H1 (cell line): ENCODE measurements at regions not wholly inside any gene's neighbourhood (a gene's known extent, or its start where the extent isn't known, plus 50 kb on each side); places are given as distances from the start of the nearest gene placed in this dataset.

Experiments used
- CTCF ChIA-PET: fragments of 300-600 bp; sonication (Branson Sonifier 250); formaldehyde crosslinking; loops from one replicate; lab custom pipeline; 2021; ENCODE audit not compliant: partially characterized antibody; lab: Charles Lee
- POLR2A ChIA-PET: fragments of 300-600 bp; sonication (Branson Sonifier 250); formaldehyde crosslinking; loops from one replicate; lab custom pipeline; 2021; ENCODE audit warnings: inconsistent platforms; ENCODE audit not compliant: partially characterized antibody; lab: Charles Lee
- DNase-seq, 2 experiments: peaks; one replicate each; pipeline versions ENCODE4 v3.0.0 to v3.0.0-alpha.2; 2010 to 2022; ENCODE audit warnings: low spot score in 2 of 2, low read depth in 1 of 2, mixed read lengths in 1 of 2
- FAIRE-seq: peaks from 2 replicates; lab custom pipeline; 2011; peaks lifted over from hg19 to GRCh38; lab: Jason Lieb, UNC
- H2AFZ ChIP-seq: 2 replicates; pipeline ENCODE4 v1.8.1; 2012; ENCODE audit warnings: low read length, inconsistent platforms
- H2AK5ac ChIP-seq: 2 replicates; pipeline ENCODE4 v1.6.1; 2013; ENCODE audit warnings: low read depth, low read length
- H2BK120ac ChIP-seq: replicated peaks from 2 replicates; pipeline ENCODE3; 2013; ENCODE audit warnings: low read depth, low read length, inconsistent platforms
- H2BK12ac ChIP-seq: 2 replicates; pipeline ENCODE4 v1.6.1; 2013; ENCODE audit warnings: low read depth, low read length
- H2BK15ac ChIP-seq: 2 replicates; pipeline ENCODE4 v1.6.1; 2013; ENCODE audit warnings: low read length
- H2BK20ac ChIP-seq: 2 replicates; pipeline ENCODE4 v1.6.1; 2013; ENCODE audit warnings: low read length
- H2BK5ac ChIP-seq: 2 replicates; pipeline ENCODE4 v1.6.1; 2013; ENCODE audit warnings: low read depth, low read length
- H3K14ac ChIP-seq: 2 replicates; pipeline ENCODE4 v1.6.1; 2013; ENCODE audit warnings: inconsistent platforms; ENCODE audit not compliant: insufficient read length
- H3K18ac ChIP-seq: 2 replicates; pipeline ENCODE4 v1.6.1; 2013; ENCODE audit warnings: low read length; ENCODE audit errors: extremely low read depth
- H3K23ac ChIP-seq: 2 replicates; pipeline ENCODE4 v1.6.1; 2013; ENCODE audit warnings: inconsistent platforms; ENCODE audit not compliant: insufficient read length
- H3K23me2 ChIP-seq: 2 replicates; pipeline ENCODE4 v1.6.1; 2013; ENCODE audit warnings: low read depth, low read length
- H3K27ac ChIP-seq: 2 replicates; pipeline ENCODE4 v1.6.1; 2011; ENCODE audit warnings: low read depth, low read length, inconsistent platforms
- H3K27me3 ChIP-seq, 4 experiments: replicated peaks in 1 of 4; 1 replicate in 1 of 4; 2 replicates in 3 of 4; pipeline versions ENCODE4 v1.6.1 to v1.8.1; 2011 to 2013; ENCODE audit warnings: low read length in 3 of 4, mild to moderate bottlenecking in 3 of 4, inconsistent platforms in 2 of 4, mixed read lengths in 2 of 4, moderate library complexity in 1 of 4; ENCODE audit not compliant: control insufficient read depth in 3 of 4, insufficient read depth in 3 of 4; ENCODE audit errors: extremely low read depth in 1 of 4
- H3K36me3 ChIP-seq, 4 experiments: 2 replicates each; pipeline versions ENCODE4 v1.6.1 to v1.8.1; 2011 to 2013; ENCODE audit warnings: mild to moderate bottlenecking in 4 of 4, low read length in 3 of 4, moderate library complexity in 2 of 4, control low read depth in 1 of 4, inconsistent platforms in 1 of 4; ENCODE audit not compliant: insufficient read depth in 4 of 4, control insufficient read depth in 2 of 4
- H3K4ac ChIP-seq: replicated peaks from 2 replicates; pipeline ENCODE3; 2013; ENCODE audit warnings: low read length, low read depth, mixed read lengths, inconsistent platforms; ENCODE audit not compliant: insufficient read length
- H3K4me1 ChIP-seq, 4 experiments: replicated peaks in 1 of 4; 1 replicate in 1 of 4; 2 replicates in 3 of 4; pipeline versions ENCODE4 v1.6.1 to v1.8.1; 2011 to 2013; ENCODE audit warnings: low read length in 3 of 4, inconsistent platforms in 2 of 4, mixed read lengths in 1 of 4; ENCODE audit not compliant: insufficient read depth in 4 of 4, control insufficient read depth in 3 of 4
- H3K4me2 ChIP-seq, 2 experiments: 2 replicates each; pipeline versions ENCODE4 v1.6.1 to v1.8.1; 2011 to 2013; ENCODE audit warnings: low read depth in 2 of 2, low read length in 2 of 2, control low read depth in 1 of 2, inconsistent platforms in 1 of 2, mild to moderate bottlenecking in 1 of 2; ENCODE audit not compliant: insufficient read depth in 1 of 2
- H3K4me3 ChIP-seq, 4 experiments: fragments of 200-600, 300-600 bp in 1 of 4; sonication (generic), shearing (Covaris generic), sonication (Bioruptor Twin) in 1 of 4; 2 replicates each; pipeline versions ENCODE4 v1.5.1 to v1.8.1; 2011 to 2016; ENCODE audit warnings: low read length in 4 of 4, low read depth in 3 of 4, control low read depth in 2 of 4, inconsistent platforms in 2 of 4, mild to moderate bottlenecking in 2 of 4, mixed read lengths in 1 of 4, moderate library complexity in 1 of 4; ENCODE audit not compliant: insufficient read depth in 2 of 4; ENCODE audit errors: extremely low read depth in 1 of 4
- H3K56ac ChIP-seq: replicated peaks from 2 replicates; pipeline ENCODE3; 2013; ENCODE audit warnings: low read depth, mild to moderate bottlenecking, mixed read lengths, low read length, inconsistent platforms; ENCODE audit not compliant: insufficient read length
- H3K79me1 ChIP-seq: 2 replicates; pipeline ENCODE4 v1.6.1; 2013; ENCODE audit warnings: low read depth, low read length, control low read depth
- H3K79me2 ChIP-seq, 2 experiments: 2 replicates each; pipeline versions ENCODE4 v1.6.1 to v1.8.1; 2012 to 2013; ENCODE audit warnings: low read length in 2 of 2, mild to moderate bottlenecking in 2 of 2, inconsistent platforms in 1 of 2; ENCODE audit not compliant: insufficient read depth in 2 of 2, control insufficient read depth in 1 of 2
- H3K9ac ChIP-seq, 4 experiments: replicated peaks in 1 of 4; 1 replicate in 1 of 4; 2 replicates in 3 of 4; pipeline versions ENCODE4 v1.6.1 to v1.8.1; 2011 to 2013; ENCODE audit warnings: low read depth in 3 of 4, low read length in 3 of 4, control low read depth in 2 of 4, mild to moderate bottlenecking in 2 of 4, moderate library complexity in 2 of 4, inconsistent platforms in 1 of 4; ENCODE audit errors: extremely low read depth in 1 of 4
- H3K9me3 ChIP-seq, 2 experiments: 2 replicates each; pipeline versions ENCODE4 v1.6.1 to v1.8.1; 2012 to 2013; ENCODE audit warnings: mild to moderate bottlenecking in 2 of 2, moderate library complexity in 2 of 2, control low read depth in 1 of 2, inconsistent platforms in 1 of 2, low read depth in 1 of 2, low read length in 1 of 2, mixed read lengths in 1 of 2; ENCODE audit not compliant: insufficient read depth in 2 of 2
- H4K20me1 ChIP-seq, 2 experiments: replicated peaks in 1 of 2; 2 replicates each; pipeline versions ENCODE3 to v1.8.1; 2011 to 2013; ENCODE audit warnings: inconsistent platforms in 2 of 2, low read length in 2 of 2, mild to moderate bottlenecking in 1 of 2; ENCODE audit not compliant: insufficient read depth in 2 of 2, control insufficient read depth in 1 of 2
- H4K5ac ChIP-seq: 2 replicates; pipeline ENCODE4 v1.6.1; 2013; ENCODE audit warnings: low read length, low read depth, mixed read lengths, inconsistent platforms; ENCODE audit not compliant: insufficient read length
- H4K8ac ChIP-seq: 2 replicates; pipeline ENCODE4 v1.8.0; 2013; ENCODE audit warnings: mild to moderate bottlenecking, moderate library complexity, low read length, inconsistent platforms; ENCODE audit not compliant: insufficient read depth; ENCODE audit errors: extremely low read depth
- H4K91ac ChIP-seq: replicated peaks from 2 replicates; pipeline ENCODE3; 2013; ENCODE audit warnings: low read length, mixed read lengths, inconsistent platforms; ENCODE audit not compliant: insufficient read length
- CTBP2 ChIP-seq: IDR thresholded peaks from 2 replicates; pipeline ENCODE4 v1.7.0; 2011; ENCODE audit warnings: borderline replicate concordance, mild to moderate bottlenecking, moderate library complexity, mixed read lengths, low read length; ENCODE audit not compliant: insufficient read depth, insufficient read length
- EGR1 ChIP-seq: IDR thresholded peaks from 2 replicates; pipeline ENCODE4 v1.6.1; 2011; ENCODE audit warnings: low read depth, low read length, borderline replicate concordance
- JUND ChIP-seq: IDR thresholded peaks from 2 replicates; pipeline ENCODE4 v1.6.1; 2011; ENCODE audit warnings: mild to moderate bottlenecking, improper control_type of control experiment, low read length
- SAP30 ChIP-seq: fragments of 300-600 bp; sonication (generic); IDR thresholded peaks from 2 replicates; pipeline ENCODE4 v1.7.1; 2012; ENCODE audit warnings: low read length, moderate library complexity, mild to moderate bottlenecking, inconsistent platforms; ENCODE audit not compliant: insufficient read depth, insufficient replicate concordance
- SP4 ChIP-seq: IDR thresholded peaks from 2 replicates; pipeline ENCODE4 v1.6.1; 2012; ENCODE audit warnings: low read length, inconsistent platforms
- TBP ChIP-seq: IDR thresholded peaks from 2 replicates; pipeline ENCODE4 v1.6.1; 2011; ENCODE audit warnings: low read depth, low read length, improper control_type of control experiment
- WGBS, 2 experiments: shearing (Covaris generic) in 1 of 2; methylation state at CpG; one replicate each; pipeline versions ENCODE4 v1.1.6 to v1.1.7; 2013 to 2015; ENCODE audit warnings: low lambda C conversion rate in 2 of 2, mixed read lengths in 2 of 2, inconsistent platforms in 1 of 2, low coverage in 1 of 2, missing lambda C conversion rate in 1 of 2; ENCODE audit not compliant: insufficient replicate concordance in 2 of 2, insufficient coverage in 1 of 2, insufficient read length in 1 of 2; ENCODE audit errors: extremely low coverage in 1 of 2, missing lambda C conversion rate in 1 of 2; 5-methylcytosine and 5-hydroxymethylcytosine counted together
- TF ChIP-seq, protein P1 (sequence below): IDR thresholded peaks from 2 replicates; pipeline ENCODE4 v1.6.1; 2011; ENCODE audit warnings: low read depth, mild to moderate bottlenecking, low read length; ENCODE audit not compliant: insufficient read depth

- Histone ChIP-seq H2AK5ac (no peak overlapping the region), H3K79me2 (no peaks in the 10 kb centered on the region), H3K23ac (no peak overlapping the region), H3K56ac (no peak overlapping the region), H4K20me1 (no peaks in the 10 kb centered on the region), H4K91ac (no peak overlapping the region), H4K8ac (no peak overlapping the region), H3K79me1 (no peaks in the 10 kb centered on the region), H3K9me3 (no peaks in the 10 kb centered on the region), H2BK120ac (no peak overlapping the region), H3K4me3 (no peak overlapping the region), H3K27ac (no peak overlapping the region), H2BK5ac (no peak overlapping the region), H2BK15ac (no peak overlapping the region), H3K23me2 (no peaks in the 10 kb centered on the region), H3K36me3 (no peaks in the 10 kb centered on the region), H3K4ac (no peak overlapping the region), H3K18ac (no peak overlapping the region), H3K4me1 (no peaks in the 10 kb centered on the region; a peak in 1 of 7 replicates), H2AFZ (no peak overlapping the region), H3K14ac (no peak overlapping the region), H2BK20ac (no peak overlapping the region), H4K5ac (no peak overlapping the region), H3K4me2 (no peak overlapping the region), H3K9ac (no peak overlapping the region), H3K27me3 (no peaks in the 10 kb centered on the region), H2BK12ac (no peak overlapping the region)
- TF ChIP-seq, protein P1, sequence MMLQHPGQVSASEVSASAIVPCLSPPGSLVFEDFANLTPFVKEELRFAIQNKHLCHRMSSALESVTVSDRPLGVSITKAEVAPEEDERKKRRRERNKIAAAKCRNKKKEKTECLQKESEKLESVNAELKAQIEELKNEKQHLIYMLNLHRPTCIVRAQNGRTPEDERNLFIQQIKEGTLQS, result no peak
- no peak for TF ChIP-seq TBP
- no peak for TF ChIP-seq CTBP2
- TF ChIP-seq SP4, result no peak
- TF ChIP-seq SAP30, result no peak
- no peak for TF ChIP-seq JUND
- TF ChIP-seq EGR1, result no peak
- ChIA-PET POLR2A (no interaction called here), CTCF (interaction anchor here (0.6 to 1.3 kb wide), 2 partner anchors 18 to 20 kb away, joined by 3 to 5 read pairs; no protein-coding TSS in a partner anchor)
- 84% methylated on average over 2 of the region's 2 CpGs; no CpG with 5 or more reads in 1 of the 2 experiments for WGBS, 2 experiments
- FAIRE-seq (no peak), DNase-seq (no peak)
Observed at GRCh38 chr5:108432024-108432423, 50.1 kb upstream of the FBXL17 start.
